ENCODE measurements at regions not wholly inside any gene's neighbourhood (a gene's known extent, or its start where the extent isn't known, plus 50 kb on each side); places are given as distances from the start of the nearest gene placed in this dataset.

GRCh38 chr4:58808817-58809216, 1698.6 kb upstream of the IGFBP7 start:
- TF ChIP-seq POLR2A (IDR thresholded peaks at IDR 0.05; ENCODE audit: low read length) (no peak), GATA1 (IDR thresholded peaks at IDR 0.05; ENCODE audit: low read depth, low read length) (no peak)
